Inflammatory macrophage (primary cell): ENCODE measurements at regions not wholly inside any gene's neighbourhood (a gene's known extent, or its start where the extent isn't known, plus 50 kb on each side); places are given as distances from the start of the nearest gene placed in this dataset.

ENCODE experiments used
- DNase-seq, 2 donors: peaks; one replicate each; pipeline ENCODE4 v3.0.0-alpha.2; 2020 to 2022

- no peak for DNase-seq
Observed at GRCh38 chr15:95522533-95522932, 808.0 kb upstream of the NR2F2 start.

GRCh38 chr15:95528920-95529319 lies 801.6 kb upstream of the NR2F2 start:
- DNase-seq = no peak

- no peak for DNase-seq
Observed at GRCh38 chr15:95536638-95537037, 793.9 kb upstream of the NR2F2 start.

GRCh38 chr15:95538693-95539092 lies 791.8 kb upstream of the NR2F2 start:
- no peak for DNase-seq

- DNase-seq = no peak
Observed at GRCh38 chr15:95541301-95541700, 789.2 kb upstream of the NR2F2 start.

- no peak for DNase-seq
Observed at GRCh38 chr15:95549168-95549738, 781.2 kb upstream of the NR2F2 start.

GRCh38 chr15:95550702-95551101 lies 779.8 kb upstream of the NR2F2 start:
- DNase-seq = no peak

- DNase-seq = no peak
Observed at GRCh38 chr15:95556225-95556624, 774.3 kb upstream of the NR2F2 start.

GRCh38 chr15:95556866-95557225 lies 773.7 kb upstream of the NR2F2 start:
- DNase-seq = no peak

GRCh38 chr15:95557226-95558046 lies 773.1 kb upstream of the NR2F2 start:
- DNase-seq = no peak

GRCh38 chr15:95558131-95558530 lies 772.4 kb upstream of the NR2F2 start:
- no peak for DNase-seq

- no peak for DNase-seq
Observed at GRCh38 chr15:95558916-95559315, 771.6 kb upstream of the NR2F2 start.

GRCh38 chr15:95559875-95560394 lies 770.6 kb upstream of the NR2F2 start:
- no peak for DNase-seq

- DNase-seq = no peak
Observed at GRCh38 chr15:95561463-95561862, 769.0 kb upstream of the NR2F2 start.

GRCh38 chr15:95563634-95564033 lies 766.9 kb upstream of the NR2F2 start:
- no peak for DNase-seq

- DNase-seq = no peak
Observed at GRCh38 chr15:95565016-95565600, 765.4 kb upstream of the NR2F2 start.

- no peak for DNase-seq
Observed at GRCh38 chr15:95565690-95566089, 764.8 kb upstream of the NR2F2 start.

GRCh38 chr15:95567686-95568085 lies 762.8 kb upstream of the NR2F2 start:
- DNase-seq = no peak

- no peak for DNase-seq
Observed at GRCh38 chr15:95574053-95574452, 756.4 kb upstream of the NR2F2 start.

- DNase-seq = no peak
Observed at GRCh38 chr15:95577927-95578326, 752.6 kb upstream of the NR2F2 start.

GRCh38 chr15:95580121-95580520 lies 750.4 kb upstream of the NR2F2 start:
- DNase-seq = no peak

- DNase-seq = no peak
Observed at GRCh38 chr15:95581595-95581994, 748.9 kb upstream of the NR2F2 start.

- no peak for DNase-seq
Observed at GRCh38 chr15:95584088-95584487, 746.4 kb upstream of the NR2F2 start.

GRCh38 chr15:95588056-95588455 lies 742.4 kb upstream of the NR2F2 start:
- DNase-seq = no peak
